Activated T-cell treated with anti-CD3 and anti-CD28 coated beads, Interleukin-2, amount 50 U/mL, for 24 hours (primary cell): ENCODE measurements at regions not wholly inside any gene's neighbourhood (a gene's known extent, or its start where the extent isn't known, plus 50 kb on each side); places are given as distances from the start of the nearest gene placed in this dataset.
"Not testable (repeated sequence)": the region's sequence is repeated elsewhere in the genome, so short reads cannot be mapped to it uniquely, and the experiment has no call there.

Experiments
- DNase-seq: peaks from one replicate; pipeline ENCODE4 v3.0.0-alpha.2; 2020
- H3K27ac Mint-ChIP-seq: 2 replicates; pipeline ENCODE4 v1.8.0; 2020; ENCODE audit warnings: mild to moderate bottlenecking, mixed read lengths
- H3K27me3 Mint-ChIP-seq: 2 replicates; pipeline ENCODE4 v1.8.0; 2020; ENCODE audit warnings: mixed read lengths
- H3K36me3 Mint-ChIP-seq: 2 replicates; pipeline ENCODE4 v1.8.0; 2020; ENCODE audit warnings: low read depth, mixed read lengths
- H3K4me1 Mint-ChIP-seq: 2 replicates; pipeline ENCODE4 v1.8.0; 2020; ENCODE audit warnings: low read depth, mixed read lengths
- H3K4me3 Mint-ChIP-seq: 2 replicates; pipeline ENCODE4 v1.8.0; 2020; ENCODE audit warnings: mild to moderate bottlenecking, moderate library complexity, mixed read lengths
- H3K9me3 Mint-ChIP-seq: 2 replicates; pipeline ENCODE4 v1.8.0; 2020; ENCODE audit warnings: mixed read lengths

DNA sequence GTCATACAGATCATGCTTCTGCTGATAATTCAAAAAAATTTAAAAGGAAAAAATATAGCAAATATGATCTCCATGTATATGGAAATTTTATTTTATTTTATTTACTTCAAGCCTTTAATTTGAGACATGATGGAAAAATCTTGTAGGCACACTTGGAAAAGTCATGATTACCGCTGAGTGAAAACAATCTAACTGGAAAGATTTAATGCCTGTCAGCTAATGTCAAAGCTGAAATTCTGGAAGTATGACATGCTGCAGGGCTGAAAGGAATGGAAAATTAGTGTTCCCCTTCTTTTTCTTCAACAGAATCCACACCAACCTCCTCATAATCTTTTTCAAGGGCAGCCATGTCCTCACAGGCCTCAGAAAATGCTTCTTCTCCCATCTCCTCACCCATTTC is 58.2 kb downstream of the RPRM start:
- H3K4me1 Mint-ChIP-seq: no peaks in the 10 kb centered on the region
- H3K27ac Mint-ChIP-seq: no peak overlapping the region
- H3K27me3 Mint-ChIP-seq: no peaks in the 10 kb centered on the region
- no peak for DNase-seq
- no peaks in the 10 kb centered on the region for H3K9me3 Mint-ChIP-seq
- H3K36me3 Mint-ChIP-seq: no peaks in the 10 kb centered on the region
- H3K4me3 Mint-ChIP-seq: no peak overlapping the region

DNA sequence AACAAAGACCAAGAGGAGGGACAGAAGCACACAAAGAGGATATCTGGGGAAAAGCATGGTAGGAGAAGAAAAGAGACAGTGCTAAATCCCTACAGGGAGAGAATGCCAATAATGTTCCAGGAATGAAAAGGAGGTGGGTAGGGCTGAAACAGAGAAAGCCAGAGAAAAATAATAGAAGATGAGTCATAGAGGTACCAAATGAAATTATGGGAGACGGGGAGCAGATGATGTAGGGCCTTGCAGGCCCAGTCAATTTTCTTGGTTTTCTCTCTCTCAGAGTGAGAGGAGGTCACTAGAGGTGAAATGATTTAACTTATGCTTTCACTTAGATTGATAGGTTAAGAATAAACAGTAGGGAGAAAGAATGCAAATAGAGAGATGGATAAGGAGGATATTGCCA is 61.5 kb downstream of the RPRM start:
- DNase-seq: no peak
- no peaks in the 10 kb centered on the region for H3K36me3 Mint-ChIP-seq
- no peaks in the 10 kb centered on the region for H3K27me3 Mint-ChIP-seq
- H3K9me3 Mint-ChIP-seq: no peaks in the 10 kb centered on the region
- H3K4me1 Mint-ChIP-seq: no peaks in the 10 kb centered on the region
- H3K4me3 Mint-ChIP-seq: no peak overlapping the region
- no peak overlapping the region for H3K27ac Mint-ChIP-seq

DNA sequence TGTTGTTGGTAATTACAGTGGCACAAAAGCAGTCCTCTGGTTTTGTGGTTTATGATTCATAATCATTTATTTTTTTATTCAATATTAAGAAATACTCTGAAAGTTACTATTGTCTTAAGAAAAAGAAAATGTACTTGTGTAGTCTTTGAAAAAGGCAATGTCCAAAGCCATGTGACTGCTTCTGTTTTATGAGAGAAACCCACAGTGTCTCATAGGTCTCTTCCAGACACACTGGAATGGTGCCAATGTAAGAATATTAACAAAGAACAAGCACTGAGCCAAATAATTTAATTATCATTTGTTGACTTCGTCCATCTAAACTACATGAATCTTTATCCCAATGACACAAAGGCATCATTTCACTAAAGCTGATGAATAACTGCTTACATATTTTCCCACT is 62.5 kb downstream of the RPRM start:
- H3K27me3 Mint-ChIP-seq: no peaks in the 10 kb centered on the region
- DNase-seq: no peak
- H3K36me3 Mint-ChIP-seq: no peaks in the 10 kb centered on the region
- H3K4me3 Mint-ChIP-seq: no peak overlapping the region
- H3K27ac Mint-ChIP-seq: no peak overlapping the region
- H3K4me1 Mint-ChIP-seq: no peaks in the 10 kb centered on the region
- H3K9me3 Mint-ChIP-seq: no peaks in the 10 kb centered on the region

DNA sequence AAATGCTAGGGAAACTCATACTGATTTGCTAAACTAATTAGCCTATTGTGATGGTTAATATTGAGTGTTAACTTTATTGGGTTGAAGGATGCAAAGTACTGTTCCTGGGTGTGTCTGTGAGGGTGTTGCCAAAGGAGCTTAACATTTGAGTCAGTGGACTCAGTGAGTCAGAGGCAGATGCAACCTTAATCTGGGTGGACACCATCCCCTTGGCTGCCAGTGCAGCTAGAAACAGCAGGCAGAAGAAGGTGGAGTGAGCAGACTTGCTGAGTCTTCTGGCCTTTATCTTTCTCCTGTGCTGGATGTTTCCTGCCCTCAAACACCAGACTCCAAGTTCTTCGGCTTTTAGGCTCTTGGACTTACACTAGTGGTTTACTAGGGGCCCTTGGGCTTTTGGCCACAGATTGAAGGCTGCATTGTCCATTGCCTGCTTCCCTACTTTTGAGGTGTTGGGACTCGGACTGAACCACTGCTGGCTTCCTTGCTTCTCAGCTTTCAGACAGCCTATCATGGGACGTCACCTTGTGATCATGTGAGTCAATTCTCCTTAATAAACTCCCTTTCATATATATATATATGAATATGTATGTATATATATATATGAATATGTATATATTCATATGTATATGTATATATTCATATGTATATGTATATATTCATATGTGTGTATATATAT is 69.7 kb downstream of the RPRM start:
- H3K9me3 Mint-ChIP-seq: no peaks in the 10 kb centered on the region
- H3K27ac Mint-ChIP-seq: no peak overlapping the region
- no peaks in the 10 kb centered on the region for H3K4me1 Mint-ChIP-seq
- DNase-seq: no peak
- H3K36me3 Mint-ChIP-seq: no peaks in the 10 kb centered on the region
- H3K4me3 Mint-ChIP-seq: no peak overlapping the region
- no peaks in the 10 kb centered on the region for H3K27me3 Mint-ChIP-seq

DNA sequence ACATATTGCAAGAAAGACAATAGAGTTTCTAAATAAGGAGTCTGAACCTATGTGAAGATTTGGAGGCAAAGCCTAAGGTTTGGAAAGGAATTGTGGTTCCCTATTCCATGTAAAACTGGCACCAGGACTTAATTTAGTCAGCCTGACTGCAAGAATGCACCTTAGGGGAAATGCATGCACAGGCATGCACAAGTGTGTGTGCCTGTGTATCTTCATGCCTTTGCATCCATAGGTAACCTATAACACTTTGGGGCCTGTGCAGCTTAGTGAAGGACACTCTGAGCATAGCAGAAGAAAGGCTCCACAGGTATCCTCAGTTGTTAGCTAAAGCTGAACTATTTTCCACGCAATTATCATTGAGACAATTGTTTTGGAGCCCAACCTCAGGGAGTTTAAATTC is 73.4 kb downstream of the RPRM start:
- H3K4me1 Mint-ChIP-seq: no peaks in the 10 kb centered on the region
- H3K4me3 Mint-ChIP-seq: no peak overlapping the region
- no peak for DNase-seq
- H3K36me3 Mint-ChIP-seq: no peaks in the 10 kb centered on the region
- H3K9me3 Mint-ChIP-seq: no peaks in the 10 kb centered on the region
- H3K27me3 Mint-ChIP-seq: no peaks in the 10 kb centered on the region
- no peak overlapping the region for H3K27ac Mint-ChIP-seq

DNA sequence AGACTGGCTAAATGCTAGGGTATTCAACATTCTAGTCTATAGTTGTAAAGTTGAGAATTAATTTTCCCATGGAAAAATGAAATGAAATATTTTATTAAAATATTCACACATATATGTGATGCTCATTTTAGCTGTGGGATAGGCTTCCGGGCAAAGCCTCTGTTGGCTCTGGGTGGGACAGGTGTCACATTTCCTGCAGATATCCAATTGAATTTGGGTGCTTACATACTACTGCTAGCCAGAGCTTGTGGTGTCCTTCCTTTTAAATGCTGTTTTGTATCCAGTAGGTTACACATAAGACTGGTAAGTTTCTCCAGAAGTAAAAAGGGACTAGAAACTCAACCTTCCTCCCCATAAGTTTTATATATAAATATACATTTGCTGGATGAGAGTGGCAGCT is 73.8 kb downstream of the RPRM start:
- no peaks in the 10 kb centered on the region for H3K27me3 Mint-ChIP-seq
- no peaks in the 10 kb centered on the region for H3K36me3 Mint-ChIP-seq
- no peak overlapping the region for H3K4me3 Mint-ChIP-seq
- H3K27ac Mint-ChIP-seq: no peak overlapping the region
- H3K9me3 Mint-ChIP-seq: no peaks in the 10 kb centered on the region
- no peaks in the 10 kb centered on the region for H3K4me1 Mint-ChIP-seq
- no peak for DNase-seq

DNA sequence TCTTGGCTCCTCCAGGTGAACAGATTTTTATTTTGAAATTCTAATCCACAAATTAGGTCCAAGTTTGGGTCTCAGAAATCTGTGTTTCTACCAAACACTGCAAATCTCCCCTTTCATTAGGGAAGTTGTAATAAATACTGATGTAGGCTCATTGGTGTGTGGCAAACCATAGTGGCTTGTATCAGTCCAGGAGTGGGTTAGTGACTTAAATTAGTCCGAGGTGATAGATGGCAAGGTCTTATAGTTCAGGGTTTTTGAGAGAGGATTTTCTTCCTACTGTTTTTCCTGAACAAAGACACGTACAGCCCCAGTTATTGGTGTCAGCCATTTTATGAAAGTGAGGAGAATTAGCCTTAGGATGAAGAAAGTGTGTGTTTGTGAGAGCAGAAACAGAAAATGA is 74.6 kb downstream of the RPRM start:
- Mint-ChIP-seq H3K27me3 (no peaks in the 10 kb centered on the region), H3K36me3 (no peaks in the 10 kb centered on the region), H3K4me1 (no peaks in the 10 kb centered on the region), H3K4me3 (no peak overlapping the region), H3K27ac (no peak overlapping the region), H3K9me3 (no peaks in the 10 kb centered on the region)
- no peak for DNase-seq

DNA sequence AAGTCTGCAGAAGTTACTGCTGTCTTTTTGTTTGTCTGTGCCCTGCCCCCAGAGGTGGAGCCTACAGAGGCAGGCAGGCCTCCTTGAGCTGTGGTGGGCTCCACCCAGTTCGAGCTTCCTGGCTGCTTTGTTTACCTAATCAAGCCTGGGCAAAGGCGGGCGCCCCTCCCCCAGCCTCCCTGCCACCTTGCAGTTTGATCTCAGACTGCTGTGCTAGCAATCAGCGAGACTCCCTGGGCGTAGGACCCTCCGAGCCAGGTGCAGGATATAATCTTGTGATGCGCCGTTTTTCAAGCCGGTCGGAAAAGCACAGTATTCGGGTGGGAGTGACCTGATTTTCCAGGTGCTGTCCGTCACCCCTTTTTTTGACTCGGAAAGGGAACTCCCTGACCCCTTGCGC is 75.2 kb downstream of the RPRM start:
- DNase-seq, H3K36me3 Mint-ChIP-seq, H3K4me3 Mint-ChIP-seq, H3K9me3 Mint-ChIP-seq, H3K27me3 Mint-ChIP-seq, H3K27ac Mint-ChIP-seq, H3K4me1 Mint-ChIP-seq: not testable (repeated sequence)

DNA sequence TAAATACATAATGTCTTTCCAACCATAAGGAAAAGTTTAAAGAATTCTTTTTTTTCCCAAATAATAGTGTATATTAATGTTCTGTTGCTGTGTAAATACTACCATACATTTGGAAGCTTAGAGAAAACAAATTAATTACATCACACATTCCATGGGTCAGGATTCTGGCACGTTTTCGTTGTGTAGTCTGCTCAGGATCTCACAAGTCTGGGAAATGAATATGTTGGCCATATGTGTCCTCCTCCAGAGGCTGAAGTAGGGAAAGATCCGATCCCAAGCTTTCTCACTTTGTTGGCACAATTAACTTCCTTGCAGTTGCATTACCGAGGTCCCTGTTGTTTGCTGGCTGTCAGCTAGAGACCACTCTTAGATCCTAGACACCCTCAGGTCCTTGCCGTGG is 83.9 kb downstream of the RPRM start:
- no peak for DNase-seq
- H3K4me1 Mint-ChIP-seq: no peaks in the 10 kb centered on the region
- H3K27ac Mint-ChIP-seq: no peak overlapping the region
- H3K36me3 Mint-ChIP-seq: no peaks in the 10 kb centered on the region
- no peak overlapping the region for H3K4me3 Mint-ChIP-seq
- H3K9me3 Mint-ChIP-seq: peaks cover 2% of the 10 kb centered on the region
- no peaks in the 10 kb centered on the region for H3K27me3 Mint-ChIP-seq

DNA sequence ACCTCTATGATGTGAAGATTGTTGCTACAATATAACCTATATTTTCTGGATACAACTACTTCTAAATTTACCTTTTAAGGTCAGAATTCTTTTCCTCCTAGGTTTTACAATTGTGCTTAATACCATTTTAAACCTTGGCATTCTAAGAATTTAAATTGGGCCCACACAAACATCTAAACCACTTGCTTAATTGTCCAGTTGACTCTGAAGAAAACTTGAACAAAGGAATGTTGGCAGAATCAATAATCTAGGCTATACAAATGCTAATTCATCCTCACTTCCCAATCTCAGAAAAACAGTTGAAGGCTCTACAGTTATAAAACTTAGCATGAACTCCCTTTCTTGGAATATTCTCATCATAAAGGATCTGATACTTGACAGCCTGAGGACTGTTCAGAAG is 84.3 kb downstream of the RPRM start:
- Mint-ChIP-seq H3K27ac (no peak overlapping the region), H3K4me3 (no peak overlapping the region), H3K27me3 (no peaks in the 10 kb centered on the region), H3K36me3 (no peaks in the 10 kb centered on the region), H3K4me1 (no peaks in the 10 kb centered on the region), H3K9me3 (peaks cover 2% of the 10 kb centered on the region)
- no peak for DNase-seq

DNA sequence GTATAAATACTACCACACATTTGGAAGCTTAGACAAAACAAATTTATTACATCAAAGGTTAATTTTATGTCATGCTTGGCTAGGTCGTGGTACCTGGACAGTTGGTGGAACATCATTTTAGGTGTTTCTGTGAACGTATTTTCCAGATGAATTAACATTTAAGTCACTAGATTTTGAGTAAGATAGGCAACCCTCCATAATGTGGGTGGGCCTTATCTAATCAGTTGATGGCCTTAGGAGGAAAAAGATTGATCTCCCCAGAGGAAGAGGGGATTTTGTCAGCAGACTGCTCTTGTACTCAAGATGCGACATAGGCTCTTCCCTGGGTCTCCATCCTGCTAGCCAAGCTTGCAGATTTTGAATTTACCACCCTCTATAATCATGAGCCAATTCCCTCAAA is 85.0 kb downstream of the RPRM start:
- Mint-ChIP-seq H3K4me3 (no peak overlapping the region), H3K36me3 (no peaks in the 10 kb centered on the region)

DNA sequence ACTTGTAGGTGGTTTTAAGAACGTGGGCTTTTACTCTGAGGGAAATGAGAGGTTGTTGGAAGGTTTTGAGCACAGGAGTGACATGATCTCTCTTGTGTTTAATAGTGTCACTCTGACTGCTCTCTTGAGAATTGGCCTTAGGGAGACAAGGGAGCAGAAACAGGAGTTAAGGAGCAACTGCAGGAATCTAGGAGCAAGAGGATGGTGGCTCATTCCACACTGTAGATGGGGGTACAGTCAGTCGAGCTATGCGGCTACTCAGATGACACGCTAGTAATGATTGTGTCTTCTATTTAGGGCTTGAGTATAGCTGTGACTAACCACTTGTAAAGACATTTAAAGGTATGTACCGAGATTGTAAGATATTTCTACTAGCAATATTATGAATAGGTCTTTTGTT is 87.4 kb downstream of the RPRM start:
- Mint-ChIP-seq H3K27ac (no peak overlapping the region), H3K4me3 (no peak overlapping the region), H3K9me3 (no peaks in the 10 kb centered on the region), H3K4me1 (no peaks in the 10 kb centered on the region), H3K36me3 (no peaks in the 10 kb centered on the region), H3K27me3 (no peaks in the 10 kb centered on the region)
- no peak for DNase-seq

More for the DNA sequence above, 85.0 kb downstream of the RPRM start:
- DNase-seq: no peak
- no peaks in the 10 kb centered on the region for H3K27me3 Mint-ChIP-seq
- H3K4me1 Mint-ChIP-seq: no peaks in the 10 kb centered on the region
- H3K9me3 Mint-ChIP-seq: peaks cover 2% of the 10 kb centered on the region
- no peak overlapping the region for H3K27ac Mint-ChIP-seq

DNA sequence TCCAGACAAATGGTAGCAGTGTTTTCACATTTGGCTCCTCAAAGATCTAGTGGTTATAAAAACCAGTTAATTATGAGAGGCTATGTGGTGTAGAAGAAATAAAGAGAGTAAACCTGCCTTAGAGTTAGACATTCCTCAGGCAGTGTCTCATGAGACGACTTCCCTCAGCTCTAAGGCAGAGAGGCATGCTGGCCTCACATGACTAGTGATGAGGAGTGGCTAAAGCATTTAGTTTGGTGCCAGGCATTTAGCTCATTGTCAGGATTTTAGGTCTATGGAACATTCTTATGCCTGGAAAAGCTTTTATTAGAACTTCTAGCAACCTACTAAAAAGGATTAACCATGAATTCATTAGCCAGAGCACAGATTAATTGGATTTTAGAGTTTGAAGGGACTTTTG is 90.3 kb downstream of the RPRM start:
- Mint-ChIP-seq H3K4me1 (no peaks in the 10 kb centered on the region), H3K36me3 (no peaks in the 10 kb centered on the region), H3K27me3 (no peaks in the 10 kb centered on the region), H3K9me3 (peaks cover 5% of the 10 kb centered on the region), H3K27ac (no peak overlapping the region), H3K4me3 (no peak overlapping the region)
- DNase-seq: no peak

DNA sequence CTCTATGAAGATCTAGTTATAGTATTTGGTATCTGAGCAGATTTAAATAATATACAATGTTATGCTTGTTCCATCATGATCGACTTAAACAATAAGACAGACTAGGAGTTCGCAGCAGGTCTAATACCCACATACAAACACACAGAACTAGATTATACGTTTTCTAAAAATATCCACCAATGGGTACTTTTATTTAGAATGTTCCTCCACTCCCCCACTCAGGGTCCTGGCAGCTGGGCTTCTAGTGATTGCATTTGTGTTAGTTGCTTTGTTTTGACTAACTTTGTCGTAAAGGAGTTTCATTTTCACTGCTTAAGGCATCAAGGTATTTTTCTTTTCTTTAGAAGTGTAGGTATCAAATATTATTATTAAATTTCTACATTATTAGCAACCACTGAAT is 91.4 kb downstream of the RPRM start:
- Mint-ChIP-seq H3K36me3 (no peaks in the 10 kb centered on the region), H3K27me3 (no peaks in the 10 kb centered on the region), H3K27ac (no peak overlapping the region), H3K4me3 (no peak overlapping the region), H3K4me1 (no peaks in the 10 kb centered on the region), H3K9me3 (peaks cover 5% of the 10 kb centered on the region)
- DNase-seq: no peak

DNA sequence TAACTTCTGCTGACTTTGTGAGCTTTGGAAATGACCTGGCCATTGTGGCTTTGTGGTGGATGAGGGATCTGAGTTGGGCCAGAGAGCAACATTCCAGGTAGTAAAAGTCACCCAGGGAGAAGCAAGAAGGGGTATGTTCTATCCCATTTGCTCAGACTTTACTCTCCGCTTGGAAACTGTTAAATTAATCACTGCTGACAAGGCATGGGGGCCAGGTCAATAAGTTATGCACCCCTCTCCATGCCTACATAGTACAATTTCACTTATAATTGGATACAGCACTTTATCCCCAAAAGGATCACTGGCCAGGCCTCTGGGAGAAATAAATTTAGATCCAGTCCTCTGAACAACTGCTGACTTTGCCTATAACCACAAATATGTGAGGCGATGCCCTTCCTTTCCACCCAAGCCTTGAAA is 92.1 kb downstream of the RPRM start:
- Mint-ChIP-seq H3K9me3 (peaks cover 5% of the 10 kb centered on the region), H3K4me3 (no peak overlapping the region)
- no peak for DNase-seq

More for the DNA sequence above, 92.1 kb downstream of the RPRM start:
- Mint-ChIP-seq H3K27me3 (no peaks in the 10 kb centered on the region), H3K36me3 (no peaks in the 10 kb centered on the region), H3K4me1 (no peaks in the 10 kb centered on the region), H3K27ac (no peak overlapping the region)
